Peyer's patch (tissue), 4 donors: ENCODE measurements at regions not wholly inside any gene's neighbourhood (a gene's known extent, or its start where the extent isn't known, plus 50 kb on each side); places are given as distances from the start of the nearest gene placed in this dataset.

Experiments used
- POLR2A ChIP-seq, 2 donors: fragments of 450-650 bp; IDR thresholded peaks; one replicate each; pipeline ENCODE4 v1.5.1; 2017; ENCODE audit warnings: antibody characterized with exemption in 2 of 2, mild to moderate bottlenecking in 2 of 2, moderate library complexity in 2 of 2
- TF ChIP-seq, protein P1 (sequence below), 6 experiments: fragments of 450-650 bp in 4 of 6; fragments of 200-600 bp in 2 of 6; sonication (generic) in 1 of 6; IDR thresholded peaks; one replicate each; pipeline ENCODE4 v1.5.1; 2017 to 2019; ENCODE audit warnings: antibody characterized with exemption in 6 of 6, mild to moderate bottlenecking in 3 of 6, moderate library complexity in 1 of 6

DNA sequence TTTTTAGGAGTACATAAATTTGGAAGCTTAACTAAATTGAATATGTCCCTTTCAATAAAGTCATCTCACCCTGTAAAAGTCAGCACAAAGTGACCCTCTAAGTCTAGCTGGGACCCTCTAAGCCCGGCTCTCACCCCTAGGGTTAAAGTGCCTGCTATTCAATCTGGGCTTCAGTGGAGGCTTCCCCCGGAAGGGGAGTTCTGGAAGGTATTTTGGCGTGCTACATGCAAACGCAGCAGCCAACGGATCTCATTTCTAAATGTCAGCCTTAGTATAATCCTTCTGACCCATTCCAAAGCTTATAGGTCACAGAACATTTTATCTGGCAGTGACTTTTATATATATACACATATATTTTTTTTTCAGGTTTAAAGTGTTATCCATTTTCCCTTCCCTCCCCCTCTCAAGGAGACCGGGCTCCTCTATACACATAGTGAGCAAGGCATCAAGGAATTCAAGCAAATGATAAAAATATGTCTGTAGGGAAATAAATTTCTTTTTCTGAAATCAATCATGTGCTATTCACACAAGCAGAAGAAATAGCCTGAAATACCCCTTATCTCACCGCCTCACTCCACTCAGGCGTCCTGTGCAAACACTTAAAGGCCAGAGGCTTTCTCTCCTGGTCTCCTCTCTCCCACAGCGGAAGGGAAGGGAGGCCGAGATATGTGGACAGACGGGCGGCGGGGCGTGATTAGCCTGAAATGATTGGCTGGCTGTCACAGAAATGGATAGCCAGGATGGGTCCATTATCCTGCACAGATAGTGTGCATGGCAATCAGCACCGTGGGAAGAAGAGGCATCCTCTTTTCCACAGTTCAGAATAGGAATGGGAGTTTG is 301.7 kb downstream of the GALC start:
- TF ChIP-seq, protein P1, sequence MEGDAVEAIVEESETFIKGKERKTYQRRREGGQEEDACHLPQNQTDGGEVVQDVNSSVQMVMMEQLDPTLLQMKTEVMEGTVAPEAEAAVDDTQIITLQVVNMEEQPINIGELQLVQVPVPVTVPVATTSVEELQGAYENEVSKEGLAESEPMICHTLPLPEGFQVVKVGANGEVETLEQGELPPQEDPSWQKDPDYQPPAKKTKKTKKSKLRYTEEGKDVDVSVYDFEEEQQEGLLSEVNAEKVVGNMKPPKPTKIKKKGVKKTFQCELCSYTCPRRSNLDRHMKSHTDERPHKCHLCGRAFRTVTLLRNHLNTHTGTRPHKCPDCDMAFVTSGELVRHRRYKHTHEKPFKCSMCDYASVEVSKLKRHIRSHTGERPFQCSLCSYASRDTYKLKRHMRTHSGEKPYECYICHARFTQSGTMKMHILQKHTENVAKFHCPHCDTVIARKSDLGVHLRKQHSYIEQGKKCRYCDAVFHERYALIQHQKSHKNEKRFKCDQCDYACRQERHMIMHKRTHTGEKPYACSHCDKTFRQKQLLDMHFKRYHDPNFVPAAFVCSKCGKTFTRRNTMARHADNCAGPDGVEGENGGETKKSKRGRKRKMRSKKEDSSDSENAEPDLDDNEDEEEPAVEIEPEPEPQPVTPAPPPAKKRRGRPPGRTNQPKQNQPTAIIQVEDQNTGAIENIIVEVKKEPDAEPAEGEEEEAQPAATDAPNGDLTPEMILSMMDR (IDR thresholded peaks at IDR 0.05): no peak
- TF ChIP-seq POLR2A (IDR thresholded peaks at IDR 0.05): no peak
